ENCODE measurements at regions not wholly inside any gene's neighbourhood (a gene's known extent, or its start where the extent isn't known, plus 50 kb on each side); places are given as distances from the start of the nearest gene placed in this dataset.

DNA sequence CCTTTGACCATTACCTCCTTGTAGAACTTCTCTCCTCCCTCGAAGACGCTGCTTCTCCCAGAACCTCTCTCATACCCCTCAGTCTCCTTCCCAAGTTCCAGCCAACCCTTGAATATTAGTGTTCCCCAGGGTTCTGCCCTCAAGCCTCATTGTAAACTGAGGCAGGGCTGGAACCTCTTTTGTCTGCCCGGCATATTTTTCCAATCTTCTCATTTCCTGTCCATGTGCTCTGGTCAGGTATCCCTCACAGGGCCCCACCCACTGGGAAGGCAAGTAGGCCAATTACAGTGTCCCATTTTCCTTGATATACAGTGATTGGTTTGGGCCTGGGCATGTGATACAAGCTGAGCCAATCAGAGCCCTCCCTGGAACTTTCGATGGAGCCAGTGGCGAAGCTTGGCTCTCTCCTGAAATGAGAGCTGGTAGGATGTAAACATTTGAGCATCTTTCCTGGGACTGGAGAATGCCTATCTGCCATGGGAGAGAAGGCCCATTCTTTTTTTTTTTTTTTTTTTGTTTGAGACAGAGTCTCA, 57.1 kb upstream of the ID3 start:
- Histone ChIP-seq H2BK5ac (ENCODE audit: low read depth, low read length, poor library complexity, severe bottlenecking) (no peak overlapping the region), H3K56ac (ENCODE audit: extremely low read depth, insufficient read depth, low read length) (no peak overlapping the region), H4K91ac (ENCODE audit: insufficient read depth, low read depth, low read length) (no peak overlapping the region), H3K27me3 (ENCODE audit: control insufficient read depth, insufficient read depth, low read length) (peaks cover 35% of the 10 kb centered on the region), H2AK9ac (replicated peaks; ENCODE audit: low read depth, low read length, poor library complexity) (no peak overlapping the region), H3K14ac (replicated peaks; ENCODE audit: low read depth, low read length) (no peak overlapping the region), H2BK15ac (ENCODE audit: low read depth, low read length) (no peak overlapping the region), H2AFZ (replicated peaks; ENCODE audit: low read length, poor library complexity) (no peak overlapping the region), H3K36me3 (ENCODE audit: control insufficient read depth, insufficient read depth, low read length) (no peaks in the 10 kb centered on the region), H3K27ac (ENCODE audit: insufficient read depth, low read length) (no peak overlapping the region), H2BK20ac (ENCODE audit: low read depth, low read length) (no peak overlapping the region), H4K20me1 (ENCODE audit: insufficient read depth, low read length) (no peaks in the 10 kb centered on the region; the same call in none of the 2 replicates), H4K8ac (ENCODE audit: low read depth in 2 of 2, low read length in 2 of 2) (no peak overlapping the region), H3K4me1 (ENCODE audit: control insufficient read depth, insufficient read depth, low read length) (no peaks in the 10 kb centered on the region), H3K18ac (ENCODE audit: low read depth, low read length) (no peak overlapping the region), H2AK5ac (ENCODE audit: low read depth, low read length) (no peak overlapping the region), H3K79me1 (ENCODE audit: low read depth in 1 of 2, low read length in 2 of 2) (no peaks in the 10 kb centered on the region), H3K9me1 (ENCODE audit: insufficient read depth, low read length) (peaks cover 4% of the 10 kb centered on the region), H2BK120ac (ENCODE audit: low read depth, low read length) (no peak overlapping the region), H3K9me3 (ENCODE audit: control insufficient read depth, insufficient read depth, low read length) (no peaks in the 10 kb centered on the region), H4K5ac (ENCODE audit: low read depth, low read length) (no peak overlapping the region), H3K9ac (ENCODE audit: low read depth, low read length) (no peak overlapping the region), H3K23ac (ENCODE audit: low read depth, low read length) (no peak overlapping the region), H3K4me2 (ENCODE audit: low read depth, low read length) (no peak overlapping the region), H3K4me3 (ENCODE audit: insufficient read depth, low read depth, low read length) (no peak overlapping the region), H3K4ac (ENCODE audit: low read depth, low read length) (no peak overlapping the region)
- no TSS peak for BruUV-seq (replicated peaks)
- in situ Hi-C loops (cut with MboI; ENCODE audit: low sequenced_read_pairs): no loop called here
- intact Hi-C loops (cut with micrococcal nuclease): no loop called here
- TF ChIP-seq, protein P1, sequence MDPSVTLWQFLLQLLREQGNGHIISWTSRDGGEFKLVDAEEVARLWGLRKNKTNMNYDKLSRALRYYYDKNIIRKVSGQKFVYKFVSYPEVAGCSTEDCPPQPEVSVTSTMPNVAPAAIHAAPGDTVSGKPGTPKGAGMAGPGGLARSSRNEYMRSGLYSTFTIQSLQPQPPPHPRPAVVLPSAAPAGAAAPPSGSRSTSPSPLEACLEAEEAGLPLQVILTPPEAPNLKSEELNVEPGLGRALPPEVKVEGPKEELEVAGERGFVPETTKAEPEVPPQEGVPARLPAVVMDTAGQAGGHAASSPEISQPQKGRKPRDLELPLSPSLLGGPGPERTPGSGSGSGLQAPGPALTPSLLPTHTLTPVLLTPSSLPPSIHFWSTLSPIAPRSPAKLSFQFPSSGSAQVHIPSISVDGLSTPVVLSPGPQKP (IDR thresholded peaks at IDR 0.05; ENCODE audit: borderline replicate concordance, low read depth, low read length): no peak
- no peak for TF ChIP-seq MAZ (IDR thresholded peaks at IDR 0.05; ENCODE audit: borderline replicate concordance, low read depth, low read length)
- TF ChIP-seq, protein P2, sequence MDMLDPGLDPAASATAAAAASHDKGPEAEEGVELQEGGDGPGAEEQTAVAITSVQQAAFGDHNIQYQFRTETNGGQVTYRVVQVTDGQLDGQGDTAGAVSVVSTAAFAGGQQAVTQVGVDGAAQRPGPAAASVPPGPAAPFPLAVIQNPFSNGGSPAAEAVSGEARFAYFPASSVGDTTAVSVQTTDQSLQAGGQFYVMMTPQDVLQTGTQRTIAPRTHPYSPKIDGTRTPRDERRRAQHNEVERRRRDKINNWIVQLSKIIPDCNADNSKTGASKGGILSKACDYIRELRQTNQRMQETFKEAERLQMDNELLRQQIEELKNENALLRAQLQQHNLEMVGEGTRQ (IDR thresholded peaks at IDR 0.05; ENCODE audit: low read depth, low read length): peak; percentile 71
- ChIA-PET CTCF (no interaction called here), POLR2A (ENCODE audit: unreplicated experiment) (no interaction called here)
- no peak for DNase-seq
- 100% methylated on average over 4 of the region's 5 CpGs; no CpG with 5 or more reads in 1 of the 2 experiments for WGBS, 2 experiments (ENCODE audit: extremely low coverage in 2 of 2, insufficient read length in 1 of 2)
- dilution Hi-C loops (cut with HindIII; ENCODE audit: low sequenced_read_pairs, unreplicated experiment): no loop called here
- no peak for ATAC-seq (ENCODE audit: low read depth)
